GM21576 (cell line): ENCODE measurements at regions not wholly inside any gene's neighbourhood (a gene's known extent, or its start where the extent isn't known, plus 50 kb on each side); places are given as distances from the start of the nearest gene placed in this dataset.

ENCODE experiments used
- ATAC-seq: cut with Tn5 transposase; IDR thresholded peaks from one replicate; pipeline ENCODE4 v1.9.1; 2021; ENCODE audit warnings: mild to moderate bottlenecking, moderate library complexity; ENCODE audit not compliant: unreplicated experiment

DNA sequence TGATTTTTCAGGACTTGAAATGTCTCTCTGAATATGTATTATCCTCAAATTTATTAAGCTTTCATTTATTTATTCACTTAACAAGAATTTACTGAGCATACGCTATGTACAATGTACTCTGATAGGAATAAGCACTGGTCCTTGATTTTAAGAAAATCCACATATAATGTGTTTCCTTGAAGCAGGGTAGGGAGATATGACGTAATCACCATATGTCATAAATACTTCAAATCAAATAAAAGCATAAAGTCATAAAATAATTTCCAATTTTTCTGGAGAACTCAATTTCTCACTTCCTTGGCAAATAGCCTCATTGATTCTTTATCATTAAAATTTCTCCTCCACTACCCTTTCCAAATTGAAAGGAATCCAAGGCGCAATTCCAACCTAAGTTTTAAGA lies 177.8 kb upstream of the GAP43 start:
- no peak for ATAC-seq

DNA sequence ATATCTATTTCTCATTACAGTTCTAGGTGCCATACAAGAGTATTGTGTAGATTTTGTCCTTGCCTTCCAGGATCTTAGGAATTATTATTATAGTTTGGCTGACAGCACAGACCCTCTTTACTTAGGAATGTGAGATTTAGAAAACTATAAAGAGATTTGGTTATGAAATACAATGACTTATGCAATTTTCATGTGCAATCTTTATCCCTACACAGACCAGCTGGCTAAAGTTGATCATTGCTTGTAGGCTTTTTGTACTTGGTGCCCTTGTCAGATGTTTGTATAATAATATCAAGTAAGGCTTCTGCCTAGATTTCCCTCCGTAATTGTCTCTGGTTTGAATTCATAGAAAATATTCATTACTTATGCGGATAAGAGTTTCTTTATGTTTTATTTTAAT lies 174.5 kb upstream of the GAP43 start:
- ATAC-seq, result no peak

DNA sequence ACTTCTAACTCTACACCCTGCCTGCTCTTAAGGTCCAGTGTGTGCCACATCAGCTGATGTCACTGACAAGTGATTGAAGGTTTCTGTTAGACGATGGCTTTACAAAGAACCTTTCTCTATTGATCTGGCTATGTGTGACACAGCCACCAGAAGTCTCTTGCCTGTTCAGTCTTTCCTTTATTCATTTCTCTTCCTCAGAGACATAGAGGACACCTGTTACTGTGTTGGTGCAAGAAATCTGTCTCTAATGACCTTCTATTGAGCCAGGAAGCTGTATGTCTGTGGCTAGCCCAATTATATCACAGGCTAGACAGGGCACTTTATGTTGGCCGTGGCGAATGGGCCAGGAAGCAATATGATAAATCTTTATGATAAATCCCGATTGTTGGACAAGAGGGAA lies 173.3 kb upstream of the GAP43 start:
- no peak for ATAC-seq

DNA sequence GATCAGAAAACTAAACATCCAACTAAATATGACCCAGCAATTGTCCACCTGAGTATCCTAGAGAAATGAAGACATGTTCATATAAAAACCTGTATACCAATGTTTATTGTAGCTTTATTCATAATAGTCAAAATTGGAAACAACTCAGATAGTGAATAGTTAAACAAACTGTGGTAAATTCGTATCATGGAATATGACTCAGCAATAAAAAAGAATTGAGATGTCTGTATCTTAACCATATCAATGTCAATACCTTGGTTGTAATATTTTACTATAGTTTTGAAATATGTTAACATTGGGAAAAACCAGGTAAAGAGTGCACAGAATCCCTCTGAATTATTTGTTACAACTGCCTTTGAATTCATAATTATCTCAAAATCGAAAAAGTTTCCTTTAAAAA lies 159.3 kb upstream of the GAP43 start:
- ATAC-seq, result no peak

DNA sequence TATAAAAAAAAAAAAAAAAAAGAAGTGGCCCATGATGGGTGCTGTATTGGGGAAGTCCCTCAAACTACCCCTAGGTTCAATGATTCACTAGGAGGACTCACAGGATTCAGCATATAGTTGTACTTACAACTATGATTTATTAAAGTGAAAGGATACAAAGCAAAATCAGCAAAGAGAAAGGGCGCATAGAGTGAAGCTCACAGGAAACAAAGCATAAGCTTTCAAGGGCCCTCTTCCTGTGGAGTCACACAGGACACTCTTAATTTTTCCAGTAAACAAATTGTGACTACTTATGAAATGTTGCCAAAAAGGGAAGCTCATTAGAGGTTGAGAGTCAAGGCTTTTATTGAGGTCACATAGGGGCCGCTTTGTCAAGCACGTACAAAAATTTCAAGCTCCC lies 153.7 kb upstream of the GAP43 start:
- ATAC-seq, result no peak

DNA sequence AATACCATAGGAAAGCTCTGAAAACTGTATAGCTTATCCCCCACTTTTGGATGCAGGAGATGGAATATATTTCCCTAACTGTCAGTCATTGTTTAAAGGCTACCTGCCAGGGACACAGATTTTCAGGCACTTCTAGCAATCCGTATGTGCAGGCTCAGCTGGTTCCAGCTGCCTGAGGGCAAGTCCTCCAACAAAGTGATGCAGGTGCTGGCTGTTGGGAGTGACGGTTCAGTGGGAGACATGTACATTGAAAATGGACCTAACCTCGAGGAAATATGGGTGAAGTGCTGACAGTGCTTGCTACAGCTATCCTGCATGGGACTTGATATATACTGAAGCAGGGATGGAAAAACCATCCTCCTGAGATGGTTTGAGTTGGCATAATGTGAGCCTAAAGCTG lies 153.1 kb upstream of the GAP43 start:
- no peak for ATAC-seq

DNA sequence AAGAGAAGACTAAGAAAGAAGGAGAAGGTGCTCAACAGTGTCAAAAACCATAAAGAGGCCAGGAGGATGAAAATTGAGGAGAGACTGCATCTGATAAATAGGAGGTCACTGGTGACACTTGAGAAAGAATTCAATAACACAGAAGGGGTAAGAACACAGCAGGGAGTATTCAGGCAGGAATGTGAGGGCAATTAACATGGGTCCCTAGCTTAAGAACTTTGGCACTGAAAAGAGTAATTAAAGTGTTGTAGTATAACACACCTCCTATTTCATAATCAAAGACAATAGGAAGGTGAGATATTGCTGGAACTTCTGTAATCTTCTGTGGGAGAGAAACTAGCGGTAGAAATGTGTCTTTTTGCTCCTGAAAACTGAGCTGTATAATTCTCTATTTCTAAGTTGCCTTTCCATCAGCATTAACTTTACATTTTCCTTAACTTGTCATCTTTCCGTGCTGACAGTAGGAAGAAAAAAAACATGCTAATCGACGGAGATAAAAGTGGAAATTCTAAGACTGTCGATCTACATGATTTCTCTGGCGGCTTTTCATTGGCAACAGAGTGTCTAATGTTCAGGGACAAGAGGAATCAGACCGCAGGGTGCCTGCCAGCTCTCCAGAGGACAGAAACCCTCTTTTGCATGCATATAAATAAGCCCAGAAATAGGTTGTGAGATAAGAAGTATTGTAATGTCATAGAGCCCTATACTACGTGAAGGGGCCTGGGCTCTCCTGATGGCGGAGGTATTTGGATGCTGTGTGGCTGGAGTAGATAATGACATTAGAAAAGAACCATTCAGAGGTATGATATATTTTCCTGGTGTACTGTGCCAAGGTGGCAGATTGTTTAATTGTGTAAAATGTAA lies 147.9 kb upstream of the GAP43 start:
- no peak for ATAC-seq

DNA sequence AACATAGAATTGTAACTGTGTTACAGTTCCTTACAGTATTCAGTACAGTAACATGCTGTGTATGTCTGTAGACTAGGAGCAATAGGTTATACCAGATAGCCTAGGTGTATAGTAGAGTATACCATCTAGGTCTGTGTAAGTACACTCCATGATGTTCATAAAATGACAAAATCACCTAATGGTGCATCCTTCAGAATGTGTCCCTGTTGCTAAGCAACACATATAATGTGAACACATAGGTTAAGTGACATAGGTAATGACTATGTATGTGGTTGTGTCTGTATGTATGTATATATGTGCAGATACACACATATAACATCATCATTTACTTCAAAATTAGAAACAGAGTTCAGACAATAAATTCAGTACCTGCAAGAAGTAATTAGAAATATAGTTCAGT lies 146.8 kb upstream of the GAP43 start:
- no peak for ATAC-seq

DNA sequence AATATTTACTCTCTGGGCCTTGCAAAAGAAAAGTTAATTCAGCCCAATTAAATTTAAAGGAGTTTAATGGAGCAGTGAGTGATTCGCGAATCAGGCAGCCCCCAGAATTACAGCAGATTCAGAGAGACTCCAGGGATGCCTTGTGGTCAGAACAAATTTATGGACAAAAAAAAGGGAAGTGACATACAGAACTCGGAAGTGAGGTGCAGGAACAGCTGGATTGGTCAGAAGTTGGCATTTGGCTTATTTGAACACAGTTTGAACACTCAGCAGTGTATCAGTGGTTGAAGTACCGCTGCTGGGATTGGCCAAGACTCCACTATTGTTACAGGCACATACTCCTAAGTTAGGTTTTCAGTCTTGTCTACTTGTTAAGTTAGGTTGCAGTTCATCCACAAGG lies 145.0 kb upstream of the GAP43 start:
- ATAC-seq, result no peak

DNA sequence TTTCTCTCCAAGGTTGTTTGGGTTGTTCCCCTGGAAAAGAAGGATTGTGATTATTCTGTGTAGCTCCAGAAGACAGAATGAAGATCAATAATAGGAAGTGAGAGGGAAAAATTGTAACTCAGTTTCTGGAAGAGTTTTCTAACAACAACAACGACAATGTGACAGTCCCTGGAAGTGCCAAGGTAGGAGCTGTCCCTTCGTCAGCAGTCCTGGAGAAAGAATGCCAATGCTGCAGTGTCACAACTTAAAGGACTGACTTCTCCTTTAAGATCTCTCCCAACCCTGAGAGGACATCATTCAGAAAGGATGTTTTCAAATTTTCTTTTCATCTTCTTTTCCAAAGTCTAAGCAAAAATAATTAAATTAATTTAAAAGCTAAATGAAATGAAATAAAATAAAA lies 136.4 kb upstream of the GAP43 start:
- no peak for ATAC-seq

DNA sequence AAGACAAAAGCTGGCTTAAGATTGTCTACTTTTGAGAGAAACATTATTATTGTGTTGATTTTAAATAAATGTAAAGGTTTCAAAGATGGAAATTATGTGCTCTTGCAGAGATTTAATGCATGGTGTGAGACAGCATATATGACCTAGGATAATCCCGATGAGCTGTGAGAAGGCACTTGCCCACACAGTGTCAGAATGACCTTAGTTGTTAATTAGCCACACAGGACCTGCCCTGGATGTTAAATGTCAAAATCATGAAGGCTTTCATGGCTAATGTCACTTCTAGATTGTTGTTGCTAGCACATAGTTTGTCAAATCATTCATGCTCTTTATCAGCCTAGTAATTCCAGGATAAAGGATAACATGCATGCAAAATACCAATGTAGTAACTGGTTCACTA lies 135.3 kb upstream of the GAP43 start:
- ATAC-seq, result no peak

DNA sequence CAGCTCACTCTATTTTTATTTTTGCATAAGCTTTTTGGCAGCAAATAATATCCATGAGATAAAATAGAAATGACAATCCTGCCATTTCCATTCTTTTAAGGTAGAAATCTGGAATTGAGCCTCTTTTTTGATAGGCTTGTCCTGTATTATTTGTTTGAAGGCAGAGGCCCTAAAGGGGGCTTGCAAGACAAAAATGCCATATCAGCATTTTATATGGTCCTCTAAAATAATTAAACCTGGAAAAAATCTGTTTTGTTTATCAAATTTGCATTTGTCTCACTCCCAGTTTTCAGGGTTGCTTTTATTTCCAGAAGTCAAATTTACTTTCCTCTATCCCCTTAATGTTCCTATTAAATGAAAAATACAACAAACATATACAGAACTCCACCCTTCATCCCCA lies 134.9 kb upstream of the GAP43 start:
- ATAC-seq, result no peak

DNA sequence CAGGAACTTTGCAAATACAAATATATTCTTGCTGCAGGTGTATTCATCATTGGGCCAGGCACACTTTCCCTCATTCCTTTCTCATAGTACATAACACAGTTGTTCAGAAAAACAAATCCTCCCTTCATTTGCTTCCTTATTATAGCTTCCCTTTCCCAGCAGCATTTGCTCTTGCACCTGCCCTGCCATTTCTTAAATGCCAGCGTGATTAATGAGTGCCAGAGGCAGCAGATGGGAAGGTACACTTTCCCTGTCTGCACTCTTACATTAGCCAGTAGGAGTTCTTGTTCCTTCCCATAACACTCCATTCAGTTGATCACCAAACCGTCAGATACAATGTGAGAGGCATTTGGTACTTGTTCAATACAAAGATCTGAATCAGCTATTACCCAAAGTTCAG lies 128.5 kb upstream of the GAP43 start:
- ATAC-seq, result no peak

DNA sequence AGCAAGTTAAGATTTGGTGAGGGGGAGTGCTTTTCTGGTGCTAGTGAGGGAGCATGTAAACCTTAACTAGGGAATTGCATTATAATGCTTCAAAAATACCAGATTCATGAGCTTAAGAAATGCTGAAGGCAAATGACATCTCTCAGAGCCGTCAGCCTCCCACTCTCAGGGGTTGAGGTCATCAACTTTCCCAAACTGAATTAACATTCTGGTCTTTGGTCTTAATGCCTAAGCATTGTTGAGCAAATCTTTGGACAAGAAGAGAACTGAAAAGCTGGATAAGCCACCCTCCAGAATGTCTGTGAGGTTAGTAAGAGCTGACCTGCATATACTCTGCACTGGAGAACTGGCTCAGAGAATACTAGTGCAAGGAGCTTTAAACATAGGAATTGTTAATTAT lies 124.9 kb upstream of the GAP43 start:
- no peak for ATAC-seq

DNA sequence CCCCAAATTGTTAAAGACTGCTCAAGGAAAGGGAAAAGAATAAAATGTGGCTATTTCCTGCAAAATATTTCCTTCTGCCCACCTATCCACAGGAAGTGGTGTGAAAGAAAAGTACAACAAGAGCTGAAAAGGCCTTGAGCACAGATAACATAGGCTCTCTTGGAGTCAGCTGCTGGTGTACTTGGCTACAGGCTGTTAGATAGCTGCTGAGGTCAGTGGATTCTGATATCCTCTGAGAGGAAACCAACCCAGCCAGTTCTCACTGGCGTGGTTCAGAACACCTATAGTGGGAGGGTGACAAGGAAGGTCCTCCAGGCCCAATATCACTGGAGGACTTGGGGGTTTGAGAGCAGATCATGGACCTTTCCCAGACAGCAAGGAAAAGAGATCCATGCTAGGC lies 124.4 kb upstream of the GAP43 start:
- ATAC-seq, result no peak

DNA sequence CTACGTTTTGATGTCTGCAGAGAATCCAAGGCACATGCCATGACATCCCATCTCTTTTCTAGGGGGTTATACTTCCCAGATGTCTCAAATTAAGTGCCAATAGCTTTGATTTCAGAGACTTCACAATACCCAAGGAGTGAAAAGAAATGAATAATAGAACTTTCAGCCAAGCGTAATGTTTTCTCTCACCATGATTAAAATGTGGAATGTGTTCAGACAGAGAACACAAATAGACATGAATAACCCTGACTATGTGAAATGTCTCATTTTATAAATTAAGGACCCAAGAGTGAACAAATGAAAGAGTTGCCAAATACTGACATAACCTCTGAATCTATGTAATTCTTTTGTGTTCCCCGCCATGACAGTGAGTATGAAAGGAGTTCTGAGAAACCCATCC lies 123.6 kb upstream of the GAP43 start:
- no peak for ATAC-seq

DNA sequence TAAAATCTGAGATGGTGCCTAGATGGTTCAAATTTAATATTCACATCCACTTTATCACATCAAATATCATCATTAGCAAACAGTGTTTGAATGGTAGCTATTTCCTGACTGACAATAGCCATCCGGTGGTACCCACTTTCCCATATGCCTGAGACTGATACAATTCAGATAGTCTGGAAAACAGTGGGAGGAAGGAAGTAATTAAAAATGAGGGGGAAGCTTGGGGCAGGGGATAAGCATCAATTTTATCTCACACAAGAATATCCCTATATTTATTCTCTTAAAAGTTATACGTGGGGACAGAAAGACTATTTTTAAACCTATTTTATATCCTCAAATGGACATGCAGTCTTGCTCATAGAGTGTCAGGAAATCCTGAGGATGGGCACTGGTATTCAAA lies 122.5 kb upstream of the GAP43 start:
- ATAC-seq, result no peak

DNA sequence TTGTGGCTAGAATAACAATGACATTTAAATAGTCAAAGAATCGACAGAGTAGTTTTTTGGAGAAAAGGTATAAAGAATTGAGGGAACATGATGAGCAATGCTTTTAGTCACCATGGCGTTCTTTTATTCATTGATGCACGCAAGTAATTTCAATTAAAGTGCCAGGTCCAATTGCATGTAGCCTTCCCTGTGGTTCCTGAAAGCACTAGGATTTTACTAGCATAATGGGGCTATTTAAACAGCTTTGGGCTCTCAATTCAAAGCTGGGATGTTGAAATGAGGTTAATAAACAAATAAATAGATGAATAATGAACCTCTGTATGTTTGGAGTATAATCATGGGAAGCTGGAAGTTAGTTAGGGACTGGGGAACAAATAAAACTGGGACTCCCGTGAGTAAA lies 121.2 kb upstream of the GAP43 start:
- ATAC-seq, result no peak

DNA sequence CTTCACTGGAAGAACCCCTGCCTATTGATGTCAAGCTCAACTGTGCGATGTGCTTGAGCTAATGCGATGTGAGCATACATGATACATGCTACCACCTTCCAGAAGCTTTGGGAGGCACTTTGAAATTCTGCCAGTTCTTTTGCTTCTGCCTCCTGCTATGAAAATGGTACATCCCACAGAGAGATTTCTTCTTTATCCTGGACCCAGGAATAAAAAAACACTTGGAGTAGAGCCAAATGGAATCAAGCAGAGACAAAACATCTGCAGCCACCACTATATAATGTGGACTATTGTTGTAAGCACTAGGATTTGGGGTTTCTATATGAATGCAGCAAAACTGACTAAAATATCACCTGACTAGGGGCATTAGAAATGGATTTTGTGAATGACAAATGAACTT lies 119.9 kb upstream of the GAP43 start:
- no peak for ATAC-seq

DNA sequence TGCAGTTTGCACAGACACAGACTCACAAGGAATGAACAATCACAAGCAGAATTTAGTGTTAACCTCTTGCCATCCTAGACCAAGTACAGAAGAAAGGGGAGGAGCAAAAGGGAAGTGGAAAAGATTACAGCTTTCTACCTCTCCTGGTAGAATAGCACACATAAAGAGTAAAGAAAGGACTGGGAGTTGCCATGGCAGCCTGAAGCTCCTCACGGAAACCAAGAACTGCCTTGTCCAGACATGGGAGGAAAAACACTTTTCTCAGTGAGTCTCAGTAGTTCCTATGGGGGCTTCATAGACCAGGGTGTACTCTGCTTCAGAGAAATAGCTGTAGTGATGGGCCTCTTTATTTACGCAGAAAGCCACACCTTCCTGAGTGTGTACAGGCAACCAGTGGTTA lies 114.7 kb upstream of the GAP43 start:
- ATAC-seq, result no peak

DNA sequence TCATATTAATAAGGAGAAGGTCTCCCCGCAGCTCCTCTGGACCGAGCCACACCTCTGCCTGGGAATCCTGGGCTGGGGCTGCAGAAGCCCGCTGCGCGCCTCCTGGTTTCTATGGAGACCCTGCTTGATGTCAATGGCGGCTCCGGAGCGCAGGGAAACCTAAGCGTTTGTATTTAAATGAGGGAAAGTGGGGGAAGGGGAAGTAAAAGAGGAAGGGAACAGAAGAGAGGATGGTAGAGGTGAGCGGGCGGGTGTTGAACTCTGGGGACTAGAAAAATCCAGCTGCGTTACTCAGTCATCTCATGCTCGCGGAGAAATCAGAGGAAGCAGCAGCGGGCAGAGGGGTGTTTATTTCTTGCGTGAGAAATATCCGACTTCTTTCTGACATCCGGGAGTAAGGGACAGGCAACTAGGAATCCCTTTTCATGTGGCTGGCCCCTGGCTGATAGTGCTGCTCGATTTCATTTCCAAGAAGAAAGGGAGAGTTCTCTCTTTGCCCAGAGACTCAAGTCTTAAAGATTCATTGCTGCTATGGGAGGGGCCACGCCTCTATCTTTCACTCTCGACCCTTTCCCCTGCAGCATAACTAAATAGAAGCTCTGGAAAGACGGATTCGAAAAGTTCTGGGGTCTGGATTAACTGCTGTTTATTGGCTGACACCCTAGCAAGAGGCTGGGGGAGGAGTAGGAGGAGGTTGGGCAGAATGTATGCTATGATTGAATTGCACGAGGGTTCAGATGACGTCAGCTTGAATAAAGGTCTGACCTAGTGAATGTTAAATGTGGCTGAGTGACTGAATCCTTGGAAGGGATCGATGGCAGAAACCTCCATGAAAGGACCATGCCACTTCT lies 110.5 kb upstream of the GAP43 start:
- no peak for ATAC-seq

DNA sequence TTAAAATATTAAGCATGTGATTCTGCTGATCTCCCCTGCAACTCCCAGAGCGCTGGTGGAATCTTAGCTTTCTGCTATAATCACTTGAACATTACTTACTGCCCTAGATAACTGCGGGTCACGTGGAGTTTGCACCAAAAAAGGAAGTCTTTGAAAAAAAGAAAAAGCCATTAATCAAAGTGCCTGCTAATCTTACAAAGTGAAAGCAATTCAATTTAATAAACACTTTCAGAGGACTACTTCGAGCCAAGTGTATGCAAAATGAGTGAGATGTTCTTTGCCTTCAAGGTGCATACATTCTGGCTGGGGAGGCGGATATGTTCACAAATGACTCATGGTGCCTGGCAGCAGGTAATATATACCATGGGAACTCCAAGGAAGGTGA lies 109.9 kb upstream of the GAP43 start:
- no peak for ATAC-seq
